ENCODE measurements at regions not wholly inside any gene's neighbourhood (a gene's known extent, or its start where the extent isn't known, plus 50 kb on each side); places are given as distances from the start of the nearest gene placed in this dataset.

DNA sequence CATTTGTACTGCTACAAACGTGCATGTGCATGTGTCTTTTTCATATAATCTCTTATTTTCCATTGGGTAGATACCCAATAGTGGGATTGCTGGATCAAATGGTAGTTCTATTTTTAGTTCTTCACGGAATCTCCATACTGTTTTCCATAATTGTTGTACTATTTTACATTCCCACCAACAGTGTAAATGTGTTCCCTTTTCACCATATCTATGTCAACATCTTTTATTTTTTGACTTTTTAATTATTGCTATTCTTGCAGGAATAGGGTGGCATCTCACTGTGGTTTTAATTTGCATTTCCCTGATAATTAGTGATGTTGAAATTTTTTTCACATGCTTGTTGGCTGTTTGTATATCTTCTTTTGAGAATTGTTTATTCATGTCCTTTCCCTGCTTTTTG is 59.3 kb upstream of the PACRGL start:
- Histone ChIP-seq H3K4me1 (ENCODE audit: insufficient read depth, low read length, poor library complexity, severe bottlenecking) (no peaks in the 10 kb centered on the region), H3K27ac (ENCODE audit: low read depth, low read length, poor library complexity, severe bottlenecking) (no peak overlapping the region), H2AFZ (ENCODE audit: low read length) (no peak overlapping the region), H3K9me3 (ENCODE audit: low read length) (no peaks in the 10 kb centered on the region), H3K4me3 (ENCODE audit: low read depth, low read length, poor library complexity, severe bottlenecking) (no peak overlapping the region), H3K9me2 (ENCODE audit: insufficient read depth, low read length) (no peaks in the 10 kb centered on the region), H4K20me1 (ENCODE audit: insufficient read depth, low read length) (no peaks in the 10 kb centered on the region), H3K36me3 (ENCODE audit: insufficient read depth, low read length) (no peaks in the 10 kb centered on the region), H3K4me2 (ENCODE audit: low read length) (no peak overlapping the region), H3K79me2 (ENCODE audit: insufficient read depth, low read depth, low read length) (no peaks in the 10 kb centered on the region)
- ChIA-PET CTCF (ENCODE audit: unreplicated experiment) (no interaction called here), POLR2A (no interaction called here)
- BruUV-seq (replicated peaks) = no TSS peak
- TF ChIP-seq CTCF (conservative IDR thresholded peaks at IDR 0.05; ENCODE audit: low read length) (no peak), EZH2phosphoT487 (IDR thresholded peaks at IDR 0.05; ENCODE audit: borderline replicate concordance, low read depth, low read length) (no peak)
- no peak for DNase-seq (ENCODE audit: low spot score)
- intact Hi-C loops (cut with micrococcal nuclease; ENCODE audit: unreplicated experiment) = no loop called here

GRCh38 chr4:20641976-20642375 is 58.3 kb upstream of the PACRGL start:
- no peak for TF ChIP-seq EZH2phosphoT487 (IDR thresholded peaks at IDR 0.05; ENCODE audit: borderline replicate concordance, low read depth, low read length)
- TF ChIP-seq CTCF (conservative IDR thresholded peaks at IDR 0.05; ENCODE audit: low read length) = no peak
- no peaks in the 10 kb centered on the region for H3K9me3 ChIP-seq (ENCODE audit: low read length)
- BruUV-seq (replicated peaks) = no TSS peak
- no peak overlapping the region for H2AFZ ChIP-seq (ENCODE audit: low read length)
- intact Hi-C loops (cut with micrococcal nuclease; ENCODE audit: unreplicated experiment) = no loop called here
- no peak overlapping the region for H3K27ac ChIP-seq (ENCODE audit: low read depth, low read length, poor library complexity, severe bottlenecking)
- no peaks in the 10 kb centered on the region for H3K4me1 ChIP-seq (ENCODE audit: insufficient read depth, low read length, poor library complexity, severe bottlenecking)
- CTCF ChIA-PET (ENCODE audit: unreplicated experiment) = no interaction called here
- H3K9me2 ChIP-seq (ENCODE audit: insufficient read depth, low read length) = no peaks in the 10 kb centered on the region
- no peaks in the 10 kb centered on the region for H4K20me1 ChIP-seq (ENCODE audit: insufficient read depth, low read length)
- no peaks in the 10 kb centered on the region for H3K36me3 ChIP-seq (ENCODE audit: insufficient read depth, low read length)
- POLR2A ChIA-PET = interaction anchor here (0.6 kb wide), 1 partner anchor 78 kb away, joined by 3 read pairs; no protein-coding TSS in a partner anchor
- H3K4me3 ChIP-seq (ENCODE audit: low read depth, low read length, poor library complexity, severe bottlenecking) = no peak overlapping the region
- no peak for DNase-seq (ENCODE audit: low spot score)
- no peaks in the 10 kb centered on the region for H3K79me2 ChIP-seq (ENCODE audit: insufficient read depth, low read depth, low read length)
- H3K4me2 ChIP-seq (ENCODE audit: low read length) = no peak overlapping the region

GRCh38 chr4:20643631-20644030 is 56.6 kb upstream of the PACRGL start:
- no peaks in the 10 kb centered on the region for H3K9me3 ChIP-seq (ENCODE audit: low read length)
- intact Hi-C loops (cut with micrococcal nuclease; ENCODE audit: unreplicated experiment) = no loop called here
- POLR2A ChIA-PET = interaction anchor here (1.1 kb wide), 1 partner anchor 283 kb away, joined by 4 read pairs; no protein-coding TSS in a partner anchor
- no peaks in the 10 kb centered on the region for H3K4me1 ChIP-seq (ENCODE audit: insufficient read depth, low read length, poor library complexity, severe bottlenecking)
- no peaks in the 10 kb centered on the region for H3K9me2 ChIP-seq (ENCODE audit: insufficient read depth, low read length)
- H3K4me2 ChIP-seq (ENCODE audit: low read length) = no peak overlapping the region
- H3K27ac ChIP-seq (ENCODE audit: low read depth, low read length, poor library complexity, severe bottlenecking) = no peak overlapping the region
- TF ChIP-seq CTCF (conservative IDR thresholded peaks at IDR 0.05; ENCODE audit: low read length) (no peak), EZH2phosphoT487 (IDR thresholded peaks at IDR 0.05; ENCODE audit: borderline replicate concordance, low read depth, low read length) (no peak)
- H3K4me3 ChIP-seq (ENCODE audit: low read depth, low read length, poor library complexity, severe bottlenecking) = no peak overlapping the region
- CTCF ChIA-PET (ENCODE audit: unreplicated experiment) = no interaction called here
- H4K20me1 ChIP-seq (ENCODE audit: insufficient read depth, low read length) = no peaks in the 10 kb centered on the region
- H3K36me3 ChIP-seq (ENCODE audit: insufficient read depth, low read length) = no peaks in the 10 kb centered on the region
- H2AFZ ChIP-seq (ENCODE audit: low read length) = no peak overlapping the region
- no peaks in the 10 kb centered on the region for H3K79me2 ChIP-seq (ENCODE audit: insufficient read depth, low read depth, low read length)
- no peak for DNase-seq (ENCODE audit: low spot score)
- BruUV-seq (replicated peaks) = no TSS peak

Measured in OCI-LY7 (cell line).